MCF 10A (cell line): ENCODE measurements at regions not wholly inside any gene's neighbourhood (a gene's known extent, or its start where the extent isn't known, plus 50 kb on each side); places are given as distances from the start of the nearest gene placed in this dataset.

Experiments
- BruUV-seq: library from RNA; stranded (reverse); fragments of 400-500 nt; replicated peaks from 2 replicates; lab custom pipeline; 2021; lab: Mats Ljungman, UMichigan
- CTCF ChIA-PET: fragments of 300-600 bp; sonication (Branson Sonifier 250); formaldehyde crosslinking; extraction: SDS; loops from one replicate; lab custom pipeline; 2021; ENCODE audit warnings: antibody characterized with exemption, inconsistent platforms; lab: Yijun Ruan, JAX
- POLR2A ChIA-PET: fragments of 300-600, 350-650 bp; sonication (Branson Sonifier 250); formaldehyde crosslinking; extraction: SDS; loops from one replicate; lab custom pipeline; 2020; ENCODE audit warnings: antibody characterized with exemption, inconsistent platforms; lab: Yijun Ruan, JAX
- DNase-seq: peaks from one replicate; pipeline ENCODE4 v3.0.0-alpha.2; 2018; ENCODE audit not compliant: unreplicated experiment
- H3K27ac Mint-ChIP-seq: one replicate; pipeline ENCODE4 v1.8.0; 2022; ENCODE audit warnings: mild to moderate bottlenecking, low read depth, mixed read lengths; ENCODE audit not compliant: unreplicated experiment
- H3K27me3 Mint-ChIP-seq: one replicate; pipeline ENCODE4 v1.8.0; 2022; ENCODE audit warnings: mixed read lengths; ENCODE audit not compliant: insufficient read depth, unreplicated experiment
- H3K36me3 Mint-ChIP-seq: one replicate; pipeline ENCODE4 v1.8.0; 2022; ENCODE audit warnings: mild to moderate bottlenecking, moderate library complexity, mixed read lengths; ENCODE audit not compliant: insufficient read depth, unreplicated experiment
- H3K4me1 Mint-ChIP-seq: one replicate; pipeline ENCODE4 v1.8.0; 2022; ENCODE audit warnings: mixed read lengths; ENCODE audit not compliant: insufficient read depth, unreplicated experiment
- H3K4me3 Mint-ChIP-seq: one replicate; pipeline ENCODE4 v1.8.0; 2022; ENCODE audit warnings: mild to moderate bottlenecking, moderate library complexity, mixed read lengths; ENCODE audit not compliant: unreplicated experiment
- H3K9me3 Mint-ChIP-seq: one replicate; pipeline ENCODE4 v1.8.0; 2022; ENCODE audit warnings: mixed read lengths; ENCODE audit not compliant: unreplicated experiment
- intact Hi-C: fragments of 100-400 bp; cut with micrococcal nuclease; formaldehyde crosslinking; loops from 2 replicates; pipeline ENCODE4 v1.14.1; 2022
- TF ChIP-seq, protein P1 (sequence below): fragments of 200-600 bp; IDR thresholded peaks from one replicate; pipeline ENCODE4 v1.8.0; 2022; ENCODE audit warnings: antibody characterized with exemption, mild to moderate bottlenecking; ENCODE audit not compliant: unreplicated experiment

DNA sequence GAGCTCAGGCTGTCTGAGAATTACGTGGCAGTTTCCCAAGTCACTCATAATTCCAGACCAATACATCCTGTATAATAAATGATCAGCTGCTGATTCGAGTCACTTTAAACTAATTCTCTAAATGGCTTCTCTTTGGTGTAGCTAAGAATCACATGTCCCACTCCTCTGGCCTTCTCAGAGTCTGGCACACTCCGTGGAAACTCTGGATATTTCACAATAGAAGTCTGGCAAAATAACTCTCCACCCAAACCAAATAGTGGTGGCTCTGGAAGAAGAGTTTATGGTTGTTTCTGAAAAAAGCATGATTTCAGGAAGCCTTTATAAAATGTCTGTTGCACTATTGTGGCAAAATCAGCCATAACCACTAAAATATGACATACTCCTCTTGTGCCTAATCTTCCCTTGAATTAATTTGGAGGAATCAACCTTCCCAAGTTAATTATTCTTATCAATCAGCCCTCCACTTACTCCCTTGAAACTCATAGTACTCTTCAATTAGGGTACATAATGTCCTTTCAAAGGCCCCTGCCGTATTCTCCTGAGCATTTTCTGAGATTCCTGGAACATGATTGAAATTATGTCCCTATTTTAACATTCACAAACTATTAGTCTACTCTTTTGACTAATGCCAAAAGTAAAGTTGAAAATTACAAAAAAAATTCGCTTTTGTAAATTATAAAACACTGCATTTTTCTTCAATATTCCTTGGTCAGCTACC, 991.6 kb downstream of the FAT4 start:
- no peak overlapping the region for H3K4me3 Mint-ChIP-seq
- no peaks in the 10 kb centered on the region for H3K27me3 Mint-ChIP-seq
- TF ChIP-seq, protein P1, sequence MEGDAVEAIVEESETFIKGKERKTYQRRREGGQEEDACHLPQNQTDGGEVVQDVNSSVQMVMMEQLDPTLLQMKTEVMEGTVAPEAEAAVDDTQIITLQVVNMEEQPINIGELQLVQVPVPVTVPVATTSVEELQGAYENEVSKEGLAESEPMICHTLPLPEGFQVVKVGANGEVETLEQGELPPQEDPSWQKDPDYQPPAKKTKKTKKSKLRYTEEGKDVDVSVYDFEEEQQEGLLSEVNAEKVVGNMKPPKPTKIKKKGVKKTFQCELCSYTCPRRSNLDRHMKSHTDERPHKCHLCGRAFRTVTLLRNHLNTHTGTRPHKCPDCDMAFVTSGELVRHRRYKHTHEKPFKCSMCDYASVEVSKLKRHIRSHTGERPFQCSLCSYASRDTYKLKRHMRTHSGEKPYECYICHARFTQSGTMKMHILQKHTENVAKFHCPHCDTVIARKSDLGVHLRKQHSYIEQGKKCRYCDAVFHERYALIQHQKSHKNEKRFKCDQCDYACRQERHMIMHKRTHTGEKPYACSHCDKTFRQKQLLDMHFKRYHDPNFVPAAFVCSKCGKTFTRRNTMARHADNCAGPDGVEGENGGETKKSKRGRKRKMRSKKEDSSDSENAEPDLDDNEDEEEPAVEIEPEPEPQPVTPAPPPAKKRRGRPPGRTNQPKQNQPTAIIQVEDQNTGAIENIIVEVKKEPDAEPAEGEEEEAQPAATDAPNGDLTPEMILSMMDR: no peak
- no peak overlapping the region for H3K27ac Mint-ChIP-seq
- no peak for DNase-seq
- BruUV-seq: no TSS peak
- peaks cover 7% of the 10 kb centered on the region for H3K9me3 Mint-ChIP-seq
- POLR2A ChIA-PET: no interaction called here
- H3K4me1 Mint-ChIP-seq: peaks cover 6% of the 10 kb centered on the region
- CTCF ChIA-PET: interaction anchor here (0.6 kb wide), 1 partner anchor 308 kb away, joined by 3 read pairs; no protein-coding TSS in a partner anchor
- H3K36me3 Mint-ChIP-seq: no peaks in the 10 kb centered on the region
- intact Hi-C loops: no loop called here

GRCh38 chr4:126318376-126318775, 1003.6 kb downstream of the FAT4 start:
- no peaks in the 10 kb centered on the region for H3K9me3 Mint-ChIP-seq
- H3K4me3 Mint-ChIP-seq: no peak overlapping the region
- intact Hi-C loops: no loop called here
- CTCF ChIA-PET: interaction anchor here (0.5 kb wide), 1 partner anchor 14 kb away, joined by 3 read pairs; no protein-coding TSS in a partner anchor
- DNase-seq: no peak
- no peak overlapping the region for H3K27ac Mint-ChIP-seq
- H3K4me1 Mint-ChIP-seq: no peaks in the 10 kb centered on the region
- no peaks in the 10 kb centered on the region for H3K36me3 Mint-ChIP-seq
- no TSS peak for BruUV-seq
- H3K27me3 Mint-ChIP-seq: no peaks in the 10 kb centered on the region
- TF ChIP-seq, protein P1: no peak
- POLR2A ChIA-PET: no interaction called here

GRCh38 chr4:126328914-126329313, 1014.2 kb downstream of the FAT4 start:
- Mint-ChIP-seq H3K4me1 (no peaks in the 10 kb centered on the region), H3K27me3 (no peaks in the 10 kb centered on the region), H3K36me3 (no peaks in the 10 kb centered on the region), H3K9me3 (peaks cover 6% of the 10 kb centered on the region), H3K27ac (no peak overlapping the region), H3K4me3 (no peak overlapping the region)
- ChIA-PET CTCF (interaction anchor here (0.5 to 0.7 kb wide), 2 partner anchors 420 to 1931 kb away, joined by 3 to 4 read pairs; no protein-coding TSS in a partner anchor), POLR2A (interaction anchor here (0.6 kb wide), 1 partner anchor 30 kb away, joined by 3 read pairs; no protein-coding TSS in a partner anchor)
- no peak for DNase-seq
- intact Hi-C loops: no loop called here
- no TSS peak for BruUV-seq
- TF ChIP-seq, protein P1: no peak

DNA sequence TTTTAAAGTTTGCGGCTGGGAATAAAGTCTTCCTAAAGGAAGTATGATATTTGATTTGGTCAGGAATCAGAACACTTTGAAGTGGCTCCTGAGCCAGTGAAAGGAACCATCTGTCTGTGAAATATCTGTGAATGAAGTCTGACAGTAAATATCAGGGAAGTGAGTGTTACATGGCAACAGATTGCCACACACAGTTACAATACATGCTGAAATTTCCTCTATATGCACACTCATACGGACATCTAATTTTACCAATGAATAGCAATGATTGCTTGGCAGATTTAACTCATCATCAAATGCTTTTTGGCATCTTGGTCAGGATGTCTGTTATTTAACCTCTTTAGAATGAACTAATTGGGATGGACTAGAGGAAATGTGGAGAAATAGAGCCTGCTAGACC, 1023.8 kb downstream of the FAT4 start:
- H3K27me3 Mint-ChIP-seq: no peaks in the 10 kb centered on the region
- H3K4me3 Mint-ChIP-seq: no peak overlapping the region
- H3K27ac Mint-ChIP-seq: no peak overlapping the region
- BruUV-seq: no TSS peak
- no peak for DNase-seq
- intact Hi-C loops: no loop called here
- no peaks in the 10 kb centered on the region for H3K36me3 Mint-ChIP-seq
- H3K9me3 Mint-ChIP-seq: peaks cover 7% of the 10 kb centered on the region
- TF ChIP-seq, protein P1: no peak
- POLR2A ChIA-PET: interaction anchor here (0.6 kb wide), 1 partner anchor 77 kb away, joined by 3 read pairs; no protein-coding TSS in a partner anchor
- peaks cover 8% of the 10 kb centered on the region for H3K4me1 Mint-ChIP-seq
- CTCF ChIA-PET: no interaction called here
